Lower lobe of right lung (tissue), 2 donors: ENCODE measurements at regions not wholly inside any gene's neighbourhood (a gene's known extent, or its start where the extent isn't known, plus 50 kb on each side); places are given as distances from the start of the nearest gene placed in this dataset.

Experiments
- ATAC-seq, 2 donors: fragments of 200-7000 bp; cut with Tn5 transposase; one replicate each; pipeline ENCODE4 v1.9.1; 2020 to 2022; ENCODE audit warnings: mild to moderate bottlenecking in 2 of 2, moderate library complexity in 2 of 2
- DNase-seq: peaks from one replicate; pipeline ENCODE4 v3.0.0-alpha.2; 2020
- H3K27ac ChIP-seq: fragments of 200-600 bp; one replicate; pipeline ENCODE4 v1.8.0; 2022
- H3K27me3 ChIP-seq: fragments of 200-600 bp; one replicate; pipeline ENCODE4 v1.8.0; 2022; ENCODE audit warnings: low read depth
- H3K36me3 ChIP-seq: fragments of 200-600 bp; one replicate; pipeline ENCODE4 v1.8.0; 2022; ENCODE audit warnings: mild to moderate bottlenecking
- H3K4me1 ChIP-seq: fragments of 200-600 bp; one replicate; pipeline ENCODE4 v1.8.0; 2022
- H3K4me3 ChIP-seq: fragments of 200-600 bp; one replicate; pipeline ENCODE4 v1.8.0; 2022; ENCODE audit warnings: mild to moderate bottlenecking
- H3K9me3 ChIP-seq: fragments of 200-600 bp; one replicate; pipeline ENCODE4 v1.8.0; 2022
- intact Hi-C: fragments of 100-400 bp; cut with DNase I; formaldehyde crosslinking; loops from one replicate; pipeline ENCODE4 v1.11.0; 2022
- TF ChIP-seq, protein P1 (sequence below): fragments of 200-600 bp; IDR thresholded peaks from one replicate; pipeline ENCODE4 v1.8.0; 2022; ENCODE audit warnings: antibody characterized with exemption, mild to moderate bottlenecking
- donor health status: DM: no; HTN: yes; CAD: no; lungs with severe emphysema.

DNA sequence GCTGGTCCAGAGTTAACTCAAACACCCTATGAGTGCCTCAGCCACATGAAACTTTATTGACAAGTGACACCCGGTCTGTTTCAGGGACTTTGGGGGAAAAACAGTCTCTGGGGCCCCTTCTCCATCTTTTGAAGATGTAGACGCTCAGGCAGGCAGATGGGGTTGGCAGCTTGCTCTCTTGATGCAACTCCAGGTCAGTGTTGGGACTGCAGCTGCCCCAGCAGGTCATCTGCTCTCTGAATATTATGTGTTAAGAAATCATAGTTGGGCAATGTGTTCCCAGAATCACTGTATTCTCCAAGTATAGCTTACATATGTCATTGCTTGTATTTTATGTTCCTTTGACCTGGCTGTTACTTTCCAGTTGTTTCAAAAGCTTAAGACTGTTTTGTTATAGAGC is 544.9 kb upstream of the MGMT start:
- no peak overlapping the region for H3K27ac ChIP-seq
- H3K9me3 ChIP-seq, result no peaks in the 10 kb centered on the region
- DNase-seq (no peak), ATAC-seq (no peak)
- TF ChIP-seq, protein P1, sequence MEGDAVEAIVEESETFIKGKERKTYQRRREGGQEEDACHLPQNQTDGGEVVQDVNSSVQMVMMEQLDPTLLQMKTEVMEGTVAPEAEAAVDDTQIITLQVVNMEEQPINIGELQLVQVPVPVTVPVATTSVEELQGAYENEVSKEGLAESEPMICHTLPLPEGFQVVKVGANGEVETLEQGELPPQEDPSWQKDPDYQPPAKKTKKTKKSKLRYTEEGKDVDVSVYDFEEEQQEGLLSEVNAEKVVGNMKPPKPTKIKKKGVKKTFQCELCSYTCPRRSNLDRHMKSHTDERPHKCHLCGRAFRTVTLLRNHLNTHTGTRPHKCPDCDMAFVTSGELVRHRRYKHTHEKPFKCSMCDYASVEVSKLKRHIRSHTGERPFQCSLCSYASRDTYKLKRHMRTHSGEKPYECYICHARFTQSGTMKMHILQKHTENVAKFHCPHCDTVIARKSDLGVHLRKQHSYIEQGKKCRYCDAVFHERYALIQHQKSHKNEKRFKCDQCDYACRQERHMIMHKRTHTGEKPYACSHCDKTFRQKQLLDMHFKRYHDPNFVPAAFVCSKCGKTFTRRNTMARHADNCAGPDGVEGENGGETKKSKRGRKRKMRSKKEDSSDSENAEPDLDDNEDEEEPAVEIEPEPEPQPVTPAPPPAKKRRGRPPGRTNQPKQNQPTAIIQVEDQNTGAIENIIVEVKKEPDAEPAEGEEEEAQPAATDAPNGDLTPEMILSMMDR, result no peak
- intact Hi-C loops, result no loop called here
- H3K27me3 ChIP-seq, result peaks cover 6% of the 10 kb centered on the region
- no peak overlapping the region for H3K4me3 ChIP-seq
- H3K4me1 ChIP-seq, result no peaks in the 10 kb centered on the region
- H3K36me3 ChIP-seq, result no peaks in the 10 kb centered on the region

DNA sequence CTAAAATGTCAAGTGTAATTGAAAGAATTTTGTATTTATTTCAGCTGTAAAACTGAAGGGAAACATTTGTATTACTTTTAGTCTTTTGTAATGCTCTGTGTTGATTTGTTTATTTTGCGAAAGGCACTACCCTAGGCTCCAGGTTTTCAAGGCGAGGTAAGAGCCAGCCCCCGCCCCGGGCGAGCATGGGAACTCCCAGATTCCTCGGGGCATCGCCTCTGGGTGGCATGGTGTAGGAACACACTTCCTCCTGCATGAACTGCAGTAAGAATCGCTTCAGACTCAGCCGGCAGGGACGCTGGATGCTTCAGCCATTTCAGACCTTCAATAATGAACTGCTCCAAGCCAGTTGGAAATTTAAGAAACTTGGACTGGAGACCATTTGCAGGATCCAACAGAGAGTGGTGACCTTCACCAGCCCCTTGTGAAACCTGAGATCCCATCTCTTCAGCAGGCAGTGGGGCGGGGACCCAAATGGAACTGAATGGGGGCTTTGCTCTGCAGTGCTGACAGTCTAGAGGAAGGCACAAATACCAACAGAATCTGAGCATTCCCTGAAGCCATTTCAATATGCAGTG is 544.3 kb upstream of the MGMT start:
- Histone ChIP-seq H3K36me3 (no peaks in the 10 kb centered on the region), H3K4me1 (no peaks in the 10 kb centered on the region), H3K9me3 (no peaks in the 10 kb centered on the region), H3K4me3 (no peak overlapping the region), H3K27ac (no peak overlapping the region), H3K27me3 (peaks cover under 1% of the 10 kb centered on the region)
- TF ChIP-seq, protein P1, result no peak
- DNase-seq, result no peak
- ATAC-seq, result no peak
- intact Hi-C loops, result no loop called here

DNA sequence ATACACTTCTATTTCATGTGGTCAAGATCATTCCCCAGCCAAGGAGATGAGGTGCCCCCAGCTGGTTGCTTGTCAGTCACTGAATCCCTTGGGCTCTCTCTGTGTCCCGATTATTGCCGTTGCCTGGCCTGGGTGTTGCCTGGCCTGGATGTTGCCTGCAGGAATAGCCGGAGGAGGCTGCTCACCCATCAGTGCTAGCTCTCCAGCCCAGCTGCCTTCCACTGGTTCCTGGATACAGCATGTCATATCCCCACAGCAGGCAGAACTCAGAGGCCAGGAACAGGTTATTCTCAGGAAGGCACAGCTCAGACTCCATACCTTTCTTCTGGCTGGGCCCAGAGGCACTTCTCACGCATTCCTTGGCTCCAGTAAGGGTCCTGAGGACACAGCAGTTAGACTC is 542.1 kb upstream of the MGMT start:
- no peak overlapping the region for H3K27ac ChIP-seq
- H3K4me3 ChIP-seq, result no peak overlapping the region
- H3K36me3 ChIP-seq, result no peaks in the 10 kb centered on the region
- peaks cover 5% of the 10 kb centered on the region for H3K4me1 ChIP-seq
- ATAC-seq (no peak), DNase-seq (no peak)
- H3K9me3 ChIP-seq, result no peaks in the 10 kb centered on the region
- no peaks in the 10 kb centered on the region for H3K27me3 ChIP-seq
- TF ChIP-seq, protein P1, result no peak
- intact Hi-C loops, result no loop called here

DNA sequence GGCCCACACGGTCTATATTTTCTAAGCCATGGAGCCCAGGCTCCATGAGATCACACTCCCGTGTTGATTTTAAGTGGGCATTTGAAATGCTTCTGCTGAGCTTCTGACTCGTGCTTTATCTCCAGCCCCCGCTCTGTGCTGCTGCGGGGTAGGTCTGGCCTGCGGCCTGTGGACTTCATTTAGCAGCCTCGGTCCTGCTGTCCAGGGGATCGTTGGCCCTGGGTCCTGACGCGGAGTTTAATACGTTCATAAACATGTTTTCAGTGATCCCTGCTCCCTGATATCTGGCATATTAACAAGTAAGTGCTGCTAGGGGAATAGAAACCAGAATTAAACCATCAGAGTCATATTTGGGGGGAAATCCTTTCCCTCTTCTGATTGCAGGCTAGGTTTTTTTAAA is 540.3 kb upstream of the MGMT start:
- TF ChIP-seq, protein P1, result no peak
- H3K9me3 ChIP-seq, result no peaks in the 10 kb centered on the region
- DNase-seq (no peak), ATAC-seq (no peak)
- no peaks in the 10 kb centered on the region for H3K36me3 ChIP-seq
- H3K27me3 ChIP-seq, result no peaks in the 10 kb centered on the region
- H3K4me3 ChIP-seq, result no peak overlapping the region
- no peak overlapping the region for H3K27ac ChIP-seq
- intact Hi-C loops, result no loop called here
- peaks cover 5% of the 10 kb centered on the region for H3K4me1 ChIP-seq

DNA sequence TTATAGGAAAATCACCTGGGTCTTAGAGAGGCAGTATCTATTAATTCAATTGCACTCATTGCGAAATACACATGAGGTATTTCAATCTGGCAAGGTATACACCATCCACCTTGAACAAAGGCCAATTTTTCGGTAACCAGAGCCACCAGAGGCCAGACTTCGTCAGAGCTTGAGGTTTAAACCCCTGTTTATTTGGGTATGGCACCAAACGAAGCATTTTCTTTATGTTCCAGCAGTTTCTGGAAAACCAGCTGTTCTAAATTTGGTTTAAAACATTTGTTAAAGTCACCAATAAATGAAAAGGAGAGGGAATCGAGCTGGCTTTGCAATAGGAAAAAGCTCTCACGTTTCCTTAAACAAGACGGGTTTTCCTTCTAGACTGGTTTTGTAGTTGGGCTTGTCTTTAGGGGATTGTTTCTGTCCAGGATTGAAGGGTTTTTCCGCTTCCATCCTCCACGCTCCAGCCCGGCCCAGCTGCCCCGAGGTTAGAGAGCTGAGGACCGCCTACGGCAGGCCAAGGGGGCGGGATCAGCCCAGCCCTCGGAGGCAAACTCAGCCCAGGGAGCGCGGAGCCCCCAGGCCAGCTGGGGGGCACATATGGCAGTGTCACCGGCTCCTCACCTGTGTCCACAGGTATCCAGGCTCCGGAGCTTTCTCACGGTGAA is 539.4 kb upstream of the MGMT start:
- ATAC-seq, result peak; percentile 25 to 60
- no peak for DNase-seq
- H3K27me3 ChIP-seq, result no peaks in the 10 kb centered on the region
- TF ChIP-seq, protein P1, result no peak
- H3K4me3 ChIP-seq, result no peak overlapping the region
- peaks cover 5% of the 10 kb centered on the region for H3K4me1 ChIP-seq
- H3K36me3 ChIP-seq, result no peaks in the 10 kb centered on the region
- H3K9me3 ChIP-seq, result no peaks in the 10 kb centered on the region
- no peak overlapping the region for H3K27ac ChIP-seq
- intact Hi-C loops, result no loop called here
